IMR-90 (cell line): ENCODE measurements at regions not wholly inside any gene's neighbourhood (a gene's known extent, or its start where the extent isn't known, plus 50 kb on each side); places are given as distances from the start of the nearest gene placed in this dataset.

Source experiments
- ATAC-seq: fragments of 200-7000 bp; cut with Tn5 transposase; 2 replicates; pipeline ENCODE4 v1.9.1; 2020; ENCODE audit warnings: low read depth, mild to moderate bottlenecking, moderate library complexity
- BruUV-seq: library from RNA; stranded (reverse); fragments of 400-500 nt; replicated peaks from 2 replicates; lab custom pipeline; 2021; lab: Mats Ljungman, UMichigan
- CTCF ChIA-PET: fragments of 300-600 bp; formaldehyde crosslinking; extraction: SDS; loops from one replicate; lab custom pipeline; 2021; ENCODE audit warnings: antibody characterized with exemption; lab: Yijun Ruan, JAX
- POLR2A ChIA-PET: fragments of 300-600 bp; sonication (Branson Sonifier 250); formaldehyde crosslinking; loops from one replicate; lab custom pipeline; 2022; ENCODE audit warnings: antibody characterized with exemption; ENCODE audit not compliant: unreplicated experiment; lab: Charles Lee
- DNase-seq: peaks from one replicate; pipeline ENCODE4 v3.0.0; 2013
- H2AFZ ChIP-seq: replicated peaks from 2 replicates; pipeline ENCODE3; 2013; ENCODE audit warnings: low read length, mild to moderate bottlenecking; ENCODE audit not compliant: poor library complexity
- H2AK5ac ChIP-seq: 2 replicates; pipeline ENCODE4 v1.6.1; 2013; ENCODE audit warnings: low read depth, low read length, inconsistent platforms
- H2AK9ac ChIP-seq: replicated peaks from 2 replicates; pipeline ENCODE3; 2013; ENCODE audit warnings: mild to moderate bottlenecking, low read depth, low read length, moderate library complexity; ENCODE audit not compliant: poor library complexity
- H2BK120ac ChIP-seq: 2 replicates; pipeline ENCODE4 v1.6.1; 2013; ENCODE audit warnings: low read depth, low read length, inconsistent platforms
- H2BK15ac ChIP-seq: 3 replicates; pipeline ENCODE4 v1.6.1; 2013; ENCODE audit warnings: low read depth, low read length, inconsistent platforms
- H2BK20ac ChIP-seq: 2 replicates; pipeline ENCODE4 v1.6.1; 2013; ENCODE audit warnings: low read depth, mild to moderate bottlenecking, inconsistent platforms, low read length, moderate library complexity
- H2BK5ac ChIP-seq: 2 replicates; pipeline ENCODE4 v1.6.1; 2013; ENCODE audit warnings: mild to moderate bottlenecking, low read depth, low read length, inconsistent platforms; ENCODE audit not compliant: poor library complexity, severe bottlenecking
- H3K14ac ChIP-seq: replicated peaks from 2 replicates; pipeline ENCODE4 v1.6.1; 2013; ENCODE audit warnings: low read depth, low read length, inconsistent platforms
- H3K18ac ChIP-seq: 2 replicates; pipeline ENCODE4 v1.6.1; 2013; ENCODE audit warnings: low read depth, low read length, control low read depth
- H3K23ac ChIP-seq: 2 replicates; pipeline ENCODE4 v1.6.1; 2013; ENCODE audit warnings: low read depth, low read length, inconsistent platforms
- H3K27ac ChIP-seq: 2 replicates; pipeline ENCODE4 v1.5.1; 2013; ENCODE audit warnings: mild to moderate bottlenecking, control low read depth, low read length; ENCODE audit not compliant: insufficient read depth
- H3K27me3 ChIP-seq: 2 replicates; pipeline ENCODE4 v1.6.1; 2013; ENCODE audit warnings: low read length; ENCODE audit not compliant: control insufficient read depth, insufficient read depth
- H3K36me3 ChIP-seq: 2 replicates; pipeline ENCODE4 v1.6.1; 2013; ENCODE audit warnings: low read length, mixed read lengths; ENCODE audit not compliant: control insufficient read depth, insufficient read depth
- H3K4ac ChIP-seq: 2 replicates; pipeline ENCODE4 v1.6.1; 2013; ENCODE audit warnings: low read depth, low read length, inconsistent platforms
- H3K4me1 ChIP-seq: 2 replicates; pipeline ENCODE4 v1.6.1; 2013; ENCODE audit warnings: low read length, mixed read lengths; ENCODE audit not compliant: control insufficient read depth, insufficient read depth
- H3K4me2 ChIP-seq: 2 replicates; pipeline ENCODE4 v1.6.1; 2013; ENCODE audit warnings: low read depth, mild to moderate bottlenecking, control low read depth, low read length, moderate library complexity
- H3K4me3 ChIP-seq: 2 replicates; pipeline ENCODE4 v1.5.1; 2013; ENCODE audit warnings: low read depth, mild to moderate bottlenecking, control low read depth, low read length, moderate library complexity; ENCODE audit not compliant: insufficient read depth
- H3K56ac ChIP-seq: 2 replicates; pipeline ENCODE4 v1.6.1; 2013; ENCODE audit warnings: low read length, inconsistent platforms; ENCODE audit not compliant: insufficient read depth; ENCODE audit errors: extremely low read depth
- H3K79me1 ChIP-seq, 2 experiments: 2 replicates each; pipeline ENCODE4 v1.6.1; 2013; ENCODE audit warnings: low read length in 2 of 2, inconsistent platforms in 1 of 2, low read depth in 1 of 2
- H3K9ac ChIP-seq: 2 replicates; pipeline ENCODE4 v1.6.1; 2013; ENCODE audit warnings: low read depth, low read length, control low read depth
- H3K9me1 ChIP-seq: 2 replicates; pipeline ENCODE4 v1.6.1; 2013; ENCODE audit warnings: low read length, inconsistent platforms; ENCODE audit not compliant: insufficient read depth
- H3K9me3 ChIP-seq: 2 replicates; pipeline ENCODE4 v1.6.1; 2013; ENCODE audit warnings: low read length; ENCODE audit not compliant: control insufficient read depth, insufficient read depth
- H4K20me1 ChIP-seq: 2 replicates; pipeline ENCODE4 v1.6.1; 2013; ENCODE audit warnings: low read length, inconsistent platforms; ENCODE audit not compliant: insufficient read depth
- H4K5ac ChIP-seq: 2 replicates; pipeline ENCODE4 v1.6.1; 2013; ENCODE audit warnings: mild to moderate bottlenecking, low read depth, low read length, control low read depth
- H4K8ac ChIP-seq, 2 experiments: 2 replicates each; pipeline ENCODE4 v1.6.1; 2013; ENCODE audit warnings: low read depth in 2 of 2, low read length in 2 of 2, control low read depth in 1 of 2, inconsistent platforms in 1 of 2
- H4K91ac ChIP-seq: 2 replicates; pipeline ENCODE4 v1.6.1; 2013; ENCODE audit warnings: low read depth, low read length, inconsistent platforms; ENCODE audit not compliant: insufficient read depth
- BHLHE40 ChIP-seq: fragments of 150-350 bp; IDR thresholded peaks from 2 replicates; pipeline ENCODE4 v1.6.1; 2016; ENCODE audit warnings: mild to moderate bottlenecking, low read depth, low read length
- CEBPB ChIP-seq: IDR thresholded peaks from 2 replicates; pipeline ENCODE4 v1.6.1; 2012; ENCODE audit warnings: low read depth, low read length, improper control_type of control experiment
- CHD1 ChIP-seq: IDR thresholded peaks from 2 replicates; pipeline ENCODE4 v1.6.1; 2012; ENCODE audit warnings: low read depth, low read length, improper control_type of control experiment
- ELK1 ChIP-seq: fragments of 150-350 bp; IDR thresholded peaks from 2 replicates; pipeline ENCODE4 v1.6.1; 2016; ENCODE audit warnings: low read depth, mild to moderate bottlenecking, low read length, moderate library complexity, borderline replicate concordance
- FOS ChIP-seq: fragments of 150-350 bp; IDR thresholded peaks from 2 replicates; pipeline ENCODE4 v1.6.1; 2016; ENCODE audit warnings: low read depth, low read length
- MAFK ChIP-seq: IDR thresholded peaks from 2 replicates; pipeline ENCODE4 v1.6.1; 2012; ENCODE audit warnings: low read depth, low read length, improper control_type of control experiment
- MAZ ChIP-seq: IDR thresholded peaks from 2 replicates; pipeline ENCODE4 v1.6.1; 2012; ENCODE audit warnings: low read depth, mild to moderate bottlenecking, low read length, improper control_type of control experiment, moderate library complexity, borderline replicate concordance
- MXI1 ChIP-seq: IDR thresholded peaks from 2 replicates; pipeline ENCODE4 v1.6.1; 2012; ENCODE audit warnings: low read depth, mild to moderate bottlenecking, low read length, moderate library complexity, borderline replicate concordance
- NFE2L2 ChIP-seq: fragments of 150-350 bp; IDR thresholded peaks from 2 replicates; pipeline ENCODE4 v1.6.1; 2016; ENCODE audit warnings: low read depth, mild to moderate bottlenecking, low read length
- POLR2A ChIP-seq: IDR thresholded peaks from 2 replicates; pipeline ENCODE4 v1.6.1; 2012; ENCODE audit warnings: mild to moderate bottlenecking, low read depth, low read length
- RAD21 ChIP-seq: IDR thresholded peaks from 2 replicates; pipeline ENCODE4 v1.6.1; 2012; ENCODE audit warnings: low read length, improper control_type of control experiment
- RCOR1 ChIP-seq: IDR thresholded peaks from 2 replicates; pipeline ENCODE4 v1.6.1; 2012; ENCODE audit warnings: mild to moderate bottlenecking, low read length, improper control_type of control experiment; ENCODE audit not compliant: insufficient replicate concordance
- RFX5 ChIP-seq: IDR thresholded peaks from 2 replicates; pipeline ENCODE4 v1.8.0; 2012; ENCODE audit warnings: low read depth, mild to moderate bottlenecking, low read length, moderate library complexity
- SMC3 ChIP-seq: fragments of 150-350 bp; IDR thresholded peaks from 2 replicates; pipeline ENCODE4 v1.6.1; 2016; ENCODE audit warnings: low read depth, mild to moderate bottlenecking, antibody characterized with exemption, low read length, moderate library complexity
- USF2 ChIP-seq: fragments of 150-350 bp; IDR thresholded peaks from 2 replicates; pipeline ENCODE4 v1.6.1; 2017; ENCODE audit warnings: mild to moderate bottlenecking, antibody characterized with exemption, low read length, low read depth
- WGBS, 2 experiments: methylation state at CpG; one replicate each; pipeline versions ENCODE4 v1.1.5 to v1.1.7; 2013; ENCODE audit warnings: missing lambda C conversion rate in 2 of 2; ENCODE audit not compliant: insufficient read length in 1 of 2; ENCODE audit errors: extremely low coverage in 2 of 2; 5-methylcytosine and 5-hydroxymethylcytosine counted together
- dilution Hi-C: fragments of 300-500 bp; cut with HindIII; formaldehyde crosslinking; loops from one replicate; pipeline ENCODE4 v1.14.3; 2018; ENCODE audit warnings: low sequenced_read_pairs; ENCODE audit not compliant: unreplicated experiment
- in situ Hi-C: fragments of 300-500 bp; cut with MboI; formaldehyde crosslinking; loops from 3 replicates; pipeline ENCODE4 v1.14.3; 2019; ENCODE audit warnings: low sequenced_read_pairs, inconsistent platforms, mixed read lengths
- intact Hi-C: fragments of 100-400 bp; cut with micrococcal nuclease; formaldehyde crosslinking; loops from 2 replicates; pipeline ENCODE4 v1.10.0; 2022
- TF ChIP-seq, protein P1 (sequence below): conservative IDR thresholded peaks from 2 replicates; pipeline ENCODE4 v1.5.1; 2012; ENCODE audit warnings: mild to moderate bottlenecking, low read depth, low read length, improper control_type of control experiment

- Histone ChIP-seq H3K23ac (no peak overlapping the region), H3K56ac (no peak overlapping the region), H3K79me1 (no peaks in the 10 kb centered on the region), H3K9me1 (no peaks in the 10 kb centered on the region), H3K9ac (no peak overlapping the region), H4K8ac (no peak overlapping the region), H3K27ac (no peak overlapping the region), H4K20me1 (no peaks in the 10 kb centered on the region), H3K27me3 (no peaks in the 10 kb centered on the region), H3K4me1 (no peaks in the 10 kb centered on the region), H3K4ac (no peak overlapping the region), H2BK5ac (no peak overlapping the region), H3K9me3 (peaks cover 10% of the 10 kb centered on the region; the same call in 1 of the 2 replicates), H2AK9ac (no peak overlapping the region), H4K91ac (no peak overlapping the region), H2BK15ac (no peak overlapping the region), H3K4me2 (no peak overlapping the region), H3K14ac (no peak overlapping the region), H2BK120ac (no peak overlapping the region), H2AFZ (peak overlapping the region; percentile 24), H3K36me3 (no peaks in the 10 kb centered on the region), H3K4me3 (no peak overlapping the region), H2BK20ac (no peak overlapping the region), H2AK5ac (no peak overlapping the region), H4K5ac (no peak overlapping the region), H3K18ac (no peak overlapping the region)
- DNase-seq = no peak
- dilution Hi-C loops (no loop called here), in situ Hi-C loops (no loop called here), intact Hi-C loops (no loop called here)
- 100% methylated on average over 1 of the region's 1 CpG; no CpG with 5 or more reads in 1 of the 2 experiments for WGBS, 2 experiments
- no peak for ATAC-seq
- ChIA-PET POLR2A (no interaction called here), CTCF (no interaction called here)
- no TSS peak for BruUV-seq
- TF ChIP-seq RAD21 (no peak), NFE2L2 (no peak), RCOR1 (no peak), FOS (no peak), CEBPB (no peak), CHD1 (no peak), MAFK (no peak), MXI1 (no peak), MAZ (no peak), RFX5 (no peak), SMC3 (no peak), BHLHE40 (no peak), ELK1 (no peak), POLR2A (no peak), USF2 (no peak)
- TF ChIP-seq, protein P1, sequence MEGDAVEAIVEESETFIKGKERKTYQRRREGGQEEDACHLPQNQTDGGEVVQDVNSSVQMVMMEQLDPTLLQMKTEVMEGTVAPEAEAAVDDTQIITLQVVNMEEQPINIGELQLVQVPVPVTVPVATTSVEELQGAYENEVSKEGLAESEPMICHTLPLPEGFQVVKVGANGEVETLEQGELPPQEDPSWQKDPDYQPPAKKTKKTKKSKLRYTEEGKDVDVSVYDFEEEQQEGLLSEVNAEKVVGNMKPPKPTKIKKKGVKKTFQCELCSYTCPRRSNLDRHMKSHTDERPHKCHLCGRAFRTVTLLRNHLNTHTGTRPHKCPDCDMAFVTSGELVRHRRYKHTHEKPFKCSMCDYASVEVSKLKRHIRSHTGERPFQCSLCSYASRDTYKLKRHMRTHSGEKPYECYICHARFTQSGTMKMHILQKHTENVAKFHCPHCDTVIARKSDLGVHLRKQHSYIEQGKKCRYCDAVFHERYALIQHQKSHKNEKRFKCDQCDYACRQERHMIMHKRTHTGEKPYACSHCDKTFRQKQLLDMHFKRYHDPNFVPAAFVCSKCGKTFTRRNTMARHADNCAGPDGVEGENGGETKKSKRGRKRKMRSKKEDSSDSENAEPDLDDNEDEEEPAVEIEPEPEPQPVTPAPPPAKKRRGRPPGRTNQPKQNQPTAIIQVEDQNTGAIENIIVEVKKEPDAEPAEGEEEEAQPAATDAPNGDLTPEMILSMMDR = no peak
Observed at GRCh38 chrX:122441451-122441850, 742.6 kb upstream of the GRIA3 start.
